ENCODE measurements at regions not wholly inside any gene's neighbourhood (a gene's known extent, or its start where the extent isn't known, plus 50 kb on each side); places are given as distances from the start of the nearest gene placed in this dataset.

DNA sequence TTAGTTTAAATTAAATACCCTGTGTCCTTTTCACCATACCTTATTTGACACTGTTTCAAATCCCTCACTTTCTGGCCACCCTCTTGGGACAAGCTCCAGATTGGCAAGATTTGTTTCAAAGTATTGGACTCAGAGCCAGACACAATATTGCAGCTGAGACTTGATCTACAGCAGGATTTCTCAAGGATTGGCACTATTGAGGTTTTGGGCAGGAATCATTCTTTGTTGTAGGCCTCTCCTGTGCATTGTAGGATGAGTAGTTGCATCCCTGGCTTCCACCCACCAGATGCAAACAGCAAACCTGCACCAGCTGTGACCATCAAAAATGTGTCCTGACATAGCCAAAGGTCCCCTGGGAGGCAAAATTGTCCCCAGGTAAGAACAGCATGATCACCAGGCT is 181.2 kb downstream of the CHD9NB start:
- TF ChIP-seq, protein P1, sequence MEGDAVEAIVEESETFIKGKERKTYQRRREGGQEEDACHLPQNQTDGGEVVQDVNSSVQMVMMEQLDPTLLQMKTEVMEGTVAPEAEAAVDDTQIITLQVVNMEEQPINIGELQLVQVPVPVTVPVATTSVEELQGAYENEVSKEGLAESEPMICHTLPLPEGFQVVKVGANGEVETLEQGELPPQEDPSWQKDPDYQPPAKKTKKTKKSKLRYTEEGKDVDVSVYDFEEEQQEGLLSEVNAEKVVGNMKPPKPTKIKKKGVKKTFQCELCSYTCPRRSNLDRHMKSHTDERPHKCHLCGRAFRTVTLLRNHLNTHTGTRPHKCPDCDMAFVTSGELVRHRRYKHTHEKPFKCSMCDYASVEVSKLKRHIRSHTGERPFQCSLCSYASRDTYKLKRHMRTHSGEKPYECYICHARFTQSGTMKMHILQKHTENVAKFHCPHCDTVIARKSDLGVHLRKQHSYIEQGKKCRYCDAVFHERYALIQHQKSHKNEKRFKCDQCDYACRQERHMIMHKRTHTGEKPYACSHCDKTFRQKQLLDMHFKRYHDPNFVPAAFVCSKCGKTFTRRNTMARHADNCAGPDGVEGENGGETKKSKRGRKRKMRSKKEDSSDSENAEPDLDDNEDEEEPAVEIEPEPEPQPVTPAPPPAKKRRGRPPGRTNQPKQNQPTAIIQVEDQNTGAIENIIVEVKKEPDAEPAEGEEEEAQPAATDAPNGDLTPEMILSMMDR (IDR thresholded peaks at IDR 0.05; ENCODE audit: insufficient read depth, low read depth, low read length) = no peak
- TF ChIP-seq EZH2 (IDR thresholded peaks at IDR 0.05; ENCODE audit: insufficient read depth, low read length) = no peak

Measured in astrocyte (in vitro differentiated cells and primary cell).